WTC11 (cell line): ENCODE measurements at regions not wholly inside any gene's neighbourhood (a gene's known extent, or its start where the extent isn't known, plus 50 kb on each side); places are given as distances from the start of the nearest gene placed in this dataset.

ENCODE experiments used
- FOXP1 ChIP-seq: sonication (generic); formaldehyde crosslinking; IDR thresholded peaks from 2 replicates; pipeline ENCODE4 v1.8.0; 2022; ENCODE audit warnings: missing genetic modification reagents, mild to moderate bottlenecking, moderate library complexity, borderline replicate concordance
- GABPB1 ChIP-seq: sonication (generic); formaldehyde crosslinking; IDR thresholded peaks from 2 replicates; pipeline ENCODE4 v1.8.1; 2023; ENCODE audit warnings: mild to moderate bottlenecking, missing genetic modification reagents
- KAT7 ChIP-seq: sonication (generic); formaldehyde crosslinking; IDR thresholded peaks from 2 replicates; pipeline ENCODE4 v1.8.1; 2023; ENCODE audit warnings: missing genetic modification reagents, mild to moderate bottlenecking, borderline replicate concordance
- NFE2L1 ChIP-seq: sonication (generic); formaldehyde crosslinking; IDR thresholded peaks from 2 replicates; pipeline ENCODE4 v1.8.1; 2023; ENCODE audit warnings: missing genetic modification reagents
- NR2C2 ChIP-seq: sonication (generic); formaldehyde crosslinking; IDR thresholded peaks from 2 replicates; pipeline ENCODE4 v1.8.0; 2022; ENCODE audit warnings: mild to moderate bottlenecking, missing genetic modification reagents
- TEAD4 ChIP-seq: sonication (generic); formaldehyde crosslinking; IDR thresholded peaks from 2 replicates; pipeline ENCODE4 v1.8.0; 2022; ENCODE audit warnings: mild to moderate bottlenecking, missing genetic modification reagents
- ZBTB21 ChIP-seq: sonication (generic); formaldehyde crosslinking; IDR thresholded peaks from 2 replicates; pipeline ENCODE4 v1.8.1; 2023; ENCODE audit warnings: mild to moderate bottlenecking, missing genetic modification reagents, borderline replicate concordance
- ZNF263 ChIP-seq: sonication (generic); formaldehyde crosslinking; IDR thresholded peaks from 2 replicates; pipeline ENCODE4 v1.8.1; 2022; ENCODE audit warnings: low read depth, mild to moderate bottlenecking, moderate library complexity, missing genetic modification reagents
- TF ChIP-seq, protein P1 (sequence below): fragments of 200-600 bp; IDR thresholded peaks from 2 replicates; pipeline ENCODE4 v1.8.0; 2022; ENCODE audit warnings: antibody characterized with exemption
- TF ChIP-seq, protein P2 (sequence below): sonication (generic); formaldehyde crosslinking; IDR thresholded peaks from 2 replicates; pipeline ENCODE4 v1.8.1; 2023; ENCODE audit warnings: mild to moderate bottlenecking, missing genetic modification reagents
- TF ChIP-seq, protein P3 (sequence below): sonication (generic); formaldehyde crosslinking; IDR thresholded peaks from 2 replicates; pipeline ENCODE4 v1.8.0; 2022; ENCODE audit warnings: mild to moderate bottlenecking, missing genetic modification reagents
- TF ChIP-seq, protein P4 (sequence below): sonication (generic); formaldehyde crosslinking; IDR thresholded peaks from 2 replicates; pipeline ENCODE4 v1.8.0; 2022; ENCODE audit warnings: mild to moderate bottlenecking, missing genetic modification reagents
- TF ChIP-seq, protein P5 (sequence below): sonication (generic); formaldehyde crosslinking; IDR thresholded peaks from 2 replicates; pipeline ENCODE4 v1.8.1; 2023; ENCODE audit warnings: mild to moderate bottlenecking, missing genetic modification reagents, moderate library complexity

DNA sequence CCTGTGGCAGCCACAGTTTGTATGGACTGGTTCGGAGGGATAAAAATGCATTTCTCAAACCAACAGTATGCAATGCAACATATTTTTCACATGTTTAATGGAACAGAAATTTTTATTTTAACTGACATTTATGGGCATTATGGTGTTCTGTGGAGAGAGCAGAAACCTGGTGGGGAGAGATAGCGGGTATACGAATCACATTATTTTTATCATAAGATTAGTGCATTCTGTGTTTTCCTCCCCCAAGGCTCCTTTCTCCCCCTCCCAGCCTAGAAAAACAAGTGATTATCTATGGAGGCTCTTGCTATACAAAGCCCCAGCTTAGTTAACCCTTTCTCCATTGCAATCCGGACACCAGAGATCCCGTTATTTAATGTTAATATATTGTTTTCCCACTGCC is 289.8 kb upstream of the PIK3C3 start:
- TF ChIP-seq, protein P1, sequence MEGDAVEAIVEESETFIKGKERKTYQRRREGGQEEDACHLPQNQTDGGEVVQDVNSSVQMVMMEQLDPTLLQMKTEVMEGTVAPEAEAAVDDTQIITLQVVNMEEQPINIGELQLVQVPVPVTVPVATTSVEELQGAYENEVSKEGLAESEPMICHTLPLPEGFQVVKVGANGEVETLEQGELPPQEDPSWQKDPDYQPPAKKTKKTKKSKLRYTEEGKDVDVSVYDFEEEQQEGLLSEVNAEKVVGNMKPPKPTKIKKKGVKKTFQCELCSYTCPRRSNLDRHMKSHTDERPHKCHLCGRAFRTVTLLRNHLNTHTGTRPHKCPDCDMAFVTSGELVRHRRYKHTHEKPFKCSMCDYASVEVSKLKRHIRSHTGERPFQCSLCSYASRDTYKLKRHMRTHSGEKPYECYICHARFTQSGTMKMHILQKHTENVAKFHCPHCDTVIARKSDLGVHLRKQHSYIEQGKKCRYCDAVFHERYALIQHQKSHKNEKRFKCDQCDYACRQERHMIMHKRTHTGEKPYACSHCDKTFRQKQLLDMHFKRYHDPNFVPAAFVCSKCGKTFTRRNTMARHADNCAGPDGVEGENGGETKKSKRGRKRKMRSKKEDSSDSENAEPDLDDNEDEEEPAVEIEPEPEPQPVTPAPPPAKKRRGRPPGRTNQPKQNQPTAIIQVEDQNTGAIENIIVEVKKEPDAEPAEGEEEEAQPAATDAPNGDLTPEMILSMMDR: no peak
- TF ChIP-seq, protein P2, sequence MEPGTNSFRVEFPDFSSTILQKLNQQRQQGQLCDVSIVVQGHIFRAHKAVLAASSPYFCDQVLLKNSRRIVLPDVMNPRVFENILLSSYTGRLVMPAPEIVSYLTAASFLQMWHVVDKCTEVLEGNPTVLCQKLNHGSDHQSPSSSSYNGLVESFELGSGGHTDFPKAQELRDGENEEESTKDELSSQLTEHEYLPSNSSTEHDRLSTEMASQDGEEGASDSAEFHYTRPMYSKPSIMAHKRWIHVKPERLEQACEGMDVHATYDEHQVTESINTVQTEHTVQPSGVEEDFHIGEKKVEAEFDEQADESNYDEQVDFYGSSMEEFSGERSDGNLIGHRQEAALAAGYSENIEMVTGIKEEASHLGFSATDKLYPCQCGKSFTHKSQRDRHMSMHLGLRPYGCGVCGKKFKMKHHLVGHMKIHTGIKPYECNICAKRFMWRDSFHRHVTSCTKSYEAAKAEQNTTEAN: no peak
- TF ChIP-seq, protein P3, sequence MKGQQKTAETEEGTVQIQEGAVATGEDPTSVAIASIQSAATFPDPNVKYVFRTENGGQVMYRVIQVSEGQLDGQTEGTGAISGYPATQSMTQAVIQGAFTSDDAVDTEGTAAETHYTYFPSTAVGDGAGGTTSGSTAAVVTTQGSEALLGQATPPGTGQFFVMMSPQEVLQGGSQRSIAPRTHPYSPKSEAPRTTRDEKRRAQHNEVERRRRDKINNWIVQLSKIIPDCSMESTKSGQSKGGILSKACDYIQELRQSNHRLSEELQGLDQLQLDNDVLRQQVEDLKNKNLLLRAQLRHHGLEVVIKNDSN (CRISPR knock-in tag): no peak
- TF ChIP-seq, protein P4, sequence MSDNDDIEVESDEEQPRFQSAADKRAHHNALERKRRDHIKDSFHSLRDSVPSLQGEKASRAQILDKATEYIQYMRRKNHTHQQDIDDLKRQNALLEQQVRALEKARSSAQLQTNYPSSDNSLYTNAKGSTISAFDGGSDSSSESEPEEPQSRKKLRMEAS (CRISPR knock-in tag): no peak
- TF ChIP-seq FOXP1 (CRISPR knock-in tag) (no peak), GABPB1 (CRISPR knock-in tag) (no peak), NR2C2 (no peak), TEAD4 (no peak), NFE2L1 (CRISPR knock-in tag) (no peak), ZBTB21 (no peak), KAT7 (CRISPR knock-in tag) (no peak), ZNF263 (CRISPR knock-in tag) (no peak)
- TF ChIP-seq, protein P5, sequence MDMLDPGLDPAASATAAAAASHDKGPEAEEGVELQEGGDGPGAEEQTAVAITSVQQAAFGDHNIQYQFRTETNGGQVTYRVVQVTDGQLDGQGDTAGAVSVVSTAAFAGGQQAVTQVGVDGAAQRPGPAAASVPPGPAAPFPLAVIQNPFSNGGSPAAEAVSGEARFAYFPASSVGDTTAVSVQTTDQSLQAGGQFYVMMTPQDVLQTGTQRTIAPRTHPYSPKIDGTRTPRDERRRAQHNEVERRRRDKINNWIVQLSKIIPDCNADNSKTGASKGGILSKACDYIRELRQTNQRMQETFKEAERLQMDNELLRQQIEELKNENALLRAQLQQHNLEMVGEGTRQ (CRISPR knock-in tag): no peak
